Fibroblast of lung (primary cell): ENCODE measurements at regions not wholly inside any gene's neighbourhood (a gene's known extent, or its start where the extent isn't known, plus 50 kb on each side); places are given as distances from the start of the nearest gene placed in this dataset.

Experiments
- EZH2 ChIP-seq: IDR thresholded peaks from 2 replicates; pipeline ENCODE4 v1.5.1; 2012; ENCODE audit warnings: low read length, control low read depth, mild to moderate bottlenecking; ENCODE audit errors: missing control alignments
- TF ChIP-seq, protein P1 (sequence below), 2 donors: IDR thresholded peaks in 1 of 2; conservative IDR thresholded peaks in 1 of 2; 1 replicate in 1 of 2; 2 replicates in 1 of 2; pipeline ENCODE4 v1.5.1; 2011 to 2012; ENCODE audit warnings: low read length in 2 of 2, control low read depth in 1 of 2, inconsistent platforms in 1 of 2, low read depth in 1 of 2, mild to moderate bottlenecking in 1 of 2

DNA sequence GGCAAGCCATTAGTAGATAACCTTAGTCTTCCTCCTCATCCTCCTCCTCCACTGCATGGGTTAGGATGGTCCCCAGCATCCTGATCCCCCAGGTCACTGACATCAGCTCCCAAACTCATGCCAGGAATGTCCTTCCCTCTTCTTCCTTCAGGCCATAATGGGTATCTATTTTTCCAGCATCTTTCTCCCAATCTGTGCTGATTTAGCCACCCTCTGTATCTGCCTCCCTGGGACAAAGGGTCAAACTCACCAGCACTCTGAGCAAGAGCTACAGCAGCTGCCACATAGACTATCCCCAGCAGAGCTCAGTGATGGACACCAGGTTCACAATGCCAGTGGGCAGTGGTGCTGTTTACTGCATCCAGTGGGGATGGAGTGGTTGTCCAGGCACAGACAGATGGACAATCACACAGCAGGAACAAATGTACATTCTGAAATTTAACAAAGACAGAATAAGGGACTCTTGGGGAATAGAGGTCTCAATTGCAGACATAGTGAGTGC, 115.2 kb upstream of the TOP3B start:
- TF ChIP-seq, protein P1, sequence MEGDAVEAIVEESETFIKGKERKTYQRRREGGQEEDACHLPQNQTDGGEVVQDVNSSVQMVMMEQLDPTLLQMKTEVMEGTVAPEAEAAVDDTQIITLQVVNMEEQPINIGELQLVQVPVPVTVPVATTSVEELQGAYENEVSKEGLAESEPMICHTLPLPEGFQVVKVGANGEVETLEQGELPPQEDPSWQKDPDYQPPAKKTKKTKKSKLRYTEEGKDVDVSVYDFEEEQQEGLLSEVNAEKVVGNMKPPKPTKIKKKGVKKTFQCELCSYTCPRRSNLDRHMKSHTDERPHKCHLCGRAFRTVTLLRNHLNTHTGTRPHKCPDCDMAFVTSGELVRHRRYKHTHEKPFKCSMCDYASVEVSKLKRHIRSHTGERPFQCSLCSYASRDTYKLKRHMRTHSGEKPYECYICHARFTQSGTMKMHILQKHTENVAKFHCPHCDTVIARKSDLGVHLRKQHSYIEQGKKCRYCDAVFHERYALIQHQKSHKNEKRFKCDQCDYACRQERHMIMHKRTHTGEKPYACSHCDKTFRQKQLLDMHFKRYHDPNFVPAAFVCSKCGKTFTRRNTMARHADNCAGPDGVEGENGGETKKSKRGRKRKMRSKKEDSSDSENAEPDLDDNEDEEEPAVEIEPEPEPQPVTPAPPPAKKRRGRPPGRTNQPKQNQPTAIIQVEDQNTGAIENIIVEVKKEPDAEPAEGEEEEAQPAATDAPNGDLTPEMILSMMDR (conservative IDR thresholded peaks at IDR 0.05 in 1 of 2, IDR thresholded peaks at IDR 0.05 in 1 of 2; ENCODE audit: low read depth in 1 of 2, low read length in 2 of 2), result no peak
- TF ChIP-seq EZH2, result no peak
